ENCODE measurements at regions not wholly inside any gene's neighbourhood (a gene's known extent, or its start where the extent isn't known, plus 50 kb on each side); places are given as distances from the start of the nearest gene placed in this dataset.

DNA sequence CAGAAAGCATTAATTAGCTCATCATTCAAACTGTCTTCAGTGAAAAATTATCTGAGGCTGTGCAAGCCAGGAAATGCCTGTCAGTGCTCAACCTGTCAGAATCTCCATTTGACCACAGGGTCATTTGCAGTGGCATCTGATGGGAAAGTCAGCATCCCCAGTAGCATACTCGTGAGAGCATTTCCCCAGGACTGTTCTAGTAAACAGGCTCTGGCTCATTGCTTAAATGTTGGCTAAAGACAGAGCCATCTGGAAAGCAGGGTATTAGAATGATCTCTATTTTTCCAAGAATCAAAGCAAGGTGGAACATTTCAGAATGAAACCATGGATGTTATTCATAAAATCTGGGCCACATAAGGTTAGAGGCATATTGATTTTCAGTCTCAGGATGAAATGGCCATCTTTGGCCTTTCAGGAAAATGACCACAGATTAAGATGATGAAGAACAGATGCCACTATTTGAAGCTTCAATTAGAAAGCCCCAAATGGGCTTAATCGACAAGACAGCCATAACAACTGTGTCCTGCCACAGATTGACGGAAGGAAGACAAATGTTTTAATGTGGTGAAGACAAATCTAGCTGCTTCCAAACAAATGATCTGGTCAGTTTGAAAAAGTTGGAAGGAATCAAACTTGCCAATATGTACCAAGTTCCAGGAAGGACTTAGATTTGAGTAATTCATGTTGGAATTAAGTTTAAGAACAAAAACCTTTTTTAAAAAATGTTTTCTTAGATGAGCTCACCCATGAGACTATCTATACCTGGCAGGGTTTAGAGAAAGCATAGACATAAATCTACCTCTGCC is 94.0 kb upstream of the FAR2 start:
- DNase-seq = peak; percentile 76

DNA sequence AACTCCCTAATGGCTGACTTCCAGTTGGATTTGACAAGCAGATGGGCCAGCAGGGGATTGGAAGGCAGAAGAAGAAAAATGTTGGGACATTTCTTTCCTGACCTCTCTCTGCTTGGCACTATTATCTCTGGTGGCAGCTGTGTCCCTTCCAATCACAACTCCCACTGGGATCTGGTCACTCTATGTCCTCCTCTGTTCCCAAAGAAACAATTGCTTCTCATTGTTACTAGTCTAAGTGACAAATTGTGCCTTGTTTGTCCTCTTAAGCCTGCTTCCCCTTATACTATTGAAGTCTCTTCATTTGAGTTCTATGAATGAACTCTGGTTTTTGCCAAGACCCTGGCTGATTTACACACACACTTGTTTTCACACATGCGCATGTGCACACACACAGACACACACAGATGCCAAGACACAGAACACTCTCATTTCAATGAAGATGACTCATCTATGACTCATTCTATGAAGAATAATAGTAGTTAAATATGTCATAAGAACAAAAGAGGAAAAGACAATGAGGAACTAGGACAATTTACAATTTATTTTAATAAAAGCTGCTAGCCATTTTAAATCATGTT is 83.0 kb upstream of the FAR2 start:
- DNase-seq = no peak

DNA sequence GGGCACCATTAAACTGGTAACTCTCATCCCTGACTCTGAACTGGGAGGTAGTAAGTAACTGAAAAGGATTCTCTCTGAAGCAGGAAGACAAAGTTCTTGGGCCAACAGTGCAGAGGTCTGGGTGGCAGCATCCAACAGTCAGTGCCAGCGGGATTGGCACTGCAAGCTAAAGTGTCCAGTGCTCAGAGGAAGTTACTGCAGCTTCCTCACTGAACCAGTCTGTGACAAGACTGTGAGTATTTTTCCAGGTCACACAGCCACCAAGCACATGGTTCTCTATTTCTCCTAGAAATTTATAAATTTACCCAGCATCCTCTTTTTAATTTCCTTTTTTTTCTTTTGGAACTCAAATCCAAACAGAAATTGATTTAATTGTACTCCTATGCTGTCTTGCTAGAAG is 81.6 kb upstream of the FAR2 start:
- no peak for DNase-seq

DNA sequence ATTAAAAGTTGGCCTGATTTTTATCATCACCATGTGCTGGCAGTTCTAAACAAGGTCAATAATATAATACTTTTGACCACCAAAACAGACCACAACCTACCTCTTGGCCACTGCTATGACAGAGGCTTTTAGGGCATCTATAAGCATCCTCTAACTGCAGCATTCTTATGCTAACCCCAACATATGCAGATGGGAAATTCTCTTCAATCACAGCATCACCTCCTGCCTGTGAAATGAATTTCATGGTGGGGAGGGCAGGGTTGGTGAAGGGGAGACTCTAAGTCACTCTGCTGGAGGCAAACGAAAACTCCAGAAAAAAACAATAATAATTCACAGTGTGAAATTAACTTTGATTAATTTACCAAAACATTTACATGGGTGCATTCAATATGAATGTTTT is 78.8 kb upstream of the FAR2 start:
- no peak for DNase-seq

DNA sequence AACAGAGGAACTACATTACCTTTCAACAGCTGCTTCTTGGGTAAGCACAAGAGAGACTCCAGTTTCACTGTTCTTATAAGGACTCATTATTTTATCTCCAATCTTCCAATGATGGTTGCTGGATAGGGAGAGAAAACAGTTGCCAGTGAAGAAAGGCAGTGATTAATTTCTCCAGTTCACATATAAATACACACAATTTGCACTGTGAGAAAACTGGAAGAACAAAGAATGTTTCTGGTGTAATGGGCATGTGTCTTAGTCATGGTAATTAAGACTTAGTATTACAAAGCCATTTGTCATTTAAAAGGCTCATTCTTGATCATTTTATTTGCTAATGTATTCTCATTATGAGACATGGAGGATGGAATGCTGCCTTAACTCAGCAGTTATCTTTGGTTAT is 78.0 kb upstream of the FAR2 start:
- DNase-seq = no peak

DNA sequence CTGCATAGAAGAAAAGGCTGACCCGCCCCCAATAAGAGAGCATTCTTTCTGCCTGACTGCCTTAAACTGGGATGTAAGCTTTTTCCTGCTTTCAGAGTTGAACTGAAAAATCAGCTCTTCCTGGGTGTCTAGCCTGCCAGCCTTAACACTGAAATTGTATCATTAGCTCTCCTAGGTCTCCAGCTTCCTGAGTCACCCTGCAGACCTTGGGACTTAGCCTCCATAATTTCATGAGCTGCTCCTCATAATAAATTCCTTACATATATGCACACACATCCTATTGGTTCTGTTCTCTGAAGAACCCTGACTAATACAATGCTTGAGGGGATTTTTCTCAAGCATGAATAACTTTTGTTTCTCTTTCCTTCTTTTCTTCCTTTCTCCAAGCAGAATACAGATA is 76.4 kb upstream of the FAR2 start:
- DNase-seq = no peak

DNA sequence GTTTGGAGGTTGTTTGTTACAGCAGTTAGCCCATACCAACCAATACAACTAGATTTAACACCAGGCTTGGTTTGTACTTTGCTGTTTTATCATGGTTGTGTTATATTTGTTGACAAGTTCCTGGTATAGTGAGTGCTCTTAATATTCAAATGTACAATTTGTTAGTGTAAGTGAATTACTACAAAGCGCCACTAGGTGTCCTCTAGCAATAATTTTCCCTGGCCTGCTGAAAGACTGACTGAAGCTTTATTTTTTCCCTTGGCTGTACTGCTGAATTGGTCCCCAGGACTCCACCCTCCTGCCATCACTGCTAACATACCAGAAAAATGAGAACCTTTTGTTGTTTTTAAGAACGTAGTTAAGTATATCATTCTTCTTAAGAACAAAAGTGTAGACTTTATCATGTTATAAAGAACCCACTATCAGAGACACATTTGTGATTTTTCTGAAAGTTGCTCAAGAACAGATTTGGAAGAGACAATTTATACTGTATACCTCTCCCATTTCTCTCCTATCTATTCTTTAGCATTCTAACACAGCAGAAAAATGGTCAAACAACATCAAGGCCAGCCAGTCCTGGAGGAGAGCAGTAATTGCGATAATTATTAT is 75.3 kb upstream of the FAR2 start:
- peak; percentile 78 for DNase-seq

DNA sequence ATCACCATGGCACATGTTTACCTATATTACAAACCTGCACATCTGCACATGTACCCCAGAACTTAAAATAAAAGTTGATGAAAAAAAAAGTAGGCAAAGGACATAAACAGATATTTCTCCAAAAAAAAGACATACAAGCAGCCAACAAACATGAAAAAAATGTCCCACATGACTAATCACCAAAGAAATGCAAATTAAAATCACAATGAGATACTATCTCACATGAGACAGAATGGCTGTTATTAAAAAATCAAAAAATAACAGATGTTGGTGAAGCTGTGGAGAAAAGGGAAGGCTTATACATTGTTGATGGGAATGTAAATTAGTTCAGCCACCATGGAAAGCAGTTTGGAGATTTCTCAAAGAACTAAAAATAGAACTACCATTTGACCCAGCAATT is 68.0 kb upstream of the FAR2 start:
- no peak for DNase-seq

DNA sequence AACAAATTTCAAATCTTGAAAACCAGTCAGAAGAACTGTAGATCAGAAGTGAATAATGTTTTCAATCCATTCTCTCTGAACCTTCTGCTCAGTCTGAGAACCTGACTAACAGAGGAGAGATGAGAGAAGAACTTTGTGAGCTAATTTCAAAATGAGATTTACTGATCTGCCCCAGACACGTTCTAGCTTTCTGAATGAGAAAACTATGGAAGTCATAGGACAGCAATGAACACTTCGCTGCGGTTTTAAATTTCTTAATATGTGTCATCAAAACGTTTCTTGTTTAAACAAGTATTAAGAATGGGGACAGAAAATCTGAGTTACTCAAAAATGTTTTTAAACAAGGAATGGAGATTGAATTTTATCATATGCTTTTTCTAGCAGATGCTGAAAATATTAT is 66.6 kb upstream of the FAR2 start:
- DNase-seq = no peak

DNA sequence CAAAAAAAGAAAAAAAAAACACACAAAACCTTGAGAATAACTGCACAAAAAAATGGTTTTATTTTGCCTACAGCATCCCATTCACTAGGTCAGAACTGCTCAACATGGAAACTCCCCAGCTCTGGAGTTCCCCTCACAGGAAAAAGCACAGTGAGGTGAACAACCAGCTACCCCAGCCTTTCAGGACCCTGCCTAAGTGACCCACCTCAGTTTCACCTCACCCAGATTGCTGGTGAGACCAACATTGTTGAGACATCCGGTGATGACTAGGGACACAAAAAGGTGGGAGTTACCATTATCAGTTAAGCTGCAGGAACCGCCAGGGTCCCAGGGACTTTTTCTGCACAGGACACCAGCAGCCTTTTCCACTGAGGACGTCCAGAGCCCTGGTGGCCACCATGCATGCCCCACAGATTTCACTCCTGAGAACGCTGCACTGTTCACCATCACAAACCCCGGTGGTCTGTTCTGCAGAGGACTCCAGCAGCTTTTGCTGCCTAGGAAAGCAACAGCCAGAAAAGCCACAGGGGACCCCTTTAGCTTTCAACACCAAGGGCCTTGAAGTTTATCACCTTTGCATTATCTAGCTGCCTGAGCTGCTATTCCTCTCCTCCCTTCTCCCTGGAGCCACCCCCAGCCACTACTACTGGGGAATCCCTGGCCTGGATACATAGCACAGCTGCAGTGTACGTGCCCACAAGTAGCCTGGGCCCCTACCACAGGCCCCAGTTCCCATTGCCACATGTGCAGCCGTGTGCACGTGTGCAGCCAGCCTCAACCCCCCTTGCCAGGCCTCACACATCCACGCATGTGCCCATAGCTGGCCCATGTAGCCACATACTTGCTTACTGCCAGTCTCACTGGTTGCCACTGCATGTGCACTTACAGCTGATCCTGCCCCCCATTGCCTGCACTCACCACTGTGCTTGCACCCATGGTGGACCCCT is 62.5 kb upstream of the FAR2 start:
- no peak for DNase-seq

DNA sequence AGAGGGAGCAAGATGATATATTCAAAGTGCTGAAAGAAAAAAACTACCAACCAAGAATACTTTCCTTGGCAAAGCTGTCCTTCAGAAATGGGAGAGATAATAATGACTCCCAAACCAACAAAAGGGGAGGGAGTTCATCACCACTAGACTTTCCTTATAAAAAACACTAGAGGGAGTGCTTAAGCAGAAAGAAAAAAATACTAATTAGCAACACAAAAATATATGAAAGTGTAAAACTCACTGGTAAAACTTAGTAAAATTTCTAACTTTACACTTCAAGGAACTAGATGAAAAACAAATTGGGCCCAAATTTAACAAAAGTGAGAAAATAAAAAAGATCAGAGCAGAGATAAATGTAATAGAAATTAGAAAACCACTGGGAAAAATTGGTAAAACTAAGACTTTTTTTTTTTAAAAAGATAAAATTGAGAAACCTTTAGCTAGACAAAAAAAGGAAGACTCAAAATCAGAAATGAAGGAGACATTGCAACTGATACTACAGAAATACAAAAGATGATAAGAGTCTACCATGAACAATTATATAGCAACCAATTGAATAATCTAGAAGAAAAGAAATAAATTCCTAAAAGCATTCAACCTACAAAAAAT is 60.4 kb upstream of the FAR2 start:
- peak; percentile 31 for DNase-seq
